ENCODE measurements at regions not wholly inside any gene's neighbourhood (a gene's known extent, or its start where the extent isn't known, plus 50 kb on each side); places are given as distances from the start of the nearest gene placed in this dataset.

DNA sequence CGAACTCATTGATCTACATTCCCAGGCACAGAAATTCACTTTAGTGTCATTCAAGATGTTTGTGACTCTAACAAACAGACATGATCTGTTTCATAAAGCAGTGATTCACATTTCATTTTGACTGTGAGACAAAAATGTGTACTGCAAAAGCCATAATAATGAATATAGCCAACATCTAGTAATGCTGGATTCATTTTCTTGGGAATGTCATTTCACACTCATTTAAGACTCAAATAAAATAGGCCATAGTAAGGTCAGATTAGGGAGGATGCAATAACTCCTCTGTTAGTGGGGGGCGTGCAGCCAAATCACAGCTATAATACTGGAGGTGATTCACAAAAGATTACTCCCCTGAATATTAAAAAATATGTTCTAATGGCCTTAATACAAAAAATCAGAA lies 566.6 kb upstream of the ZWINT start:
- no peak overlapping the region for H3K27ac Mint-ChIP-seq
- H3K36me3 ChIP-seq (ENCODE audit: insufficient read depth), result no peaks in the 10 kb centered on the region; the same call in 1 of the 2 replicates
- TF ChIP-seq EZH2 (IDR thresholded peaks at IDR 0.05; ENCODE audit: low read depth, unreplicated experiment) (no peak), EZH2phosphoT487 (IDR thresholded peaks at IDR 0.05; ENCODE audit: unreplicated experiment) (no peak), CREB1 (CRISPR knock-in tag; IDR thresholded peaks at IDR 0.05; ENCODE audit: low read depth) (no peak)
- TF ChIP-seq, protein P1, sequence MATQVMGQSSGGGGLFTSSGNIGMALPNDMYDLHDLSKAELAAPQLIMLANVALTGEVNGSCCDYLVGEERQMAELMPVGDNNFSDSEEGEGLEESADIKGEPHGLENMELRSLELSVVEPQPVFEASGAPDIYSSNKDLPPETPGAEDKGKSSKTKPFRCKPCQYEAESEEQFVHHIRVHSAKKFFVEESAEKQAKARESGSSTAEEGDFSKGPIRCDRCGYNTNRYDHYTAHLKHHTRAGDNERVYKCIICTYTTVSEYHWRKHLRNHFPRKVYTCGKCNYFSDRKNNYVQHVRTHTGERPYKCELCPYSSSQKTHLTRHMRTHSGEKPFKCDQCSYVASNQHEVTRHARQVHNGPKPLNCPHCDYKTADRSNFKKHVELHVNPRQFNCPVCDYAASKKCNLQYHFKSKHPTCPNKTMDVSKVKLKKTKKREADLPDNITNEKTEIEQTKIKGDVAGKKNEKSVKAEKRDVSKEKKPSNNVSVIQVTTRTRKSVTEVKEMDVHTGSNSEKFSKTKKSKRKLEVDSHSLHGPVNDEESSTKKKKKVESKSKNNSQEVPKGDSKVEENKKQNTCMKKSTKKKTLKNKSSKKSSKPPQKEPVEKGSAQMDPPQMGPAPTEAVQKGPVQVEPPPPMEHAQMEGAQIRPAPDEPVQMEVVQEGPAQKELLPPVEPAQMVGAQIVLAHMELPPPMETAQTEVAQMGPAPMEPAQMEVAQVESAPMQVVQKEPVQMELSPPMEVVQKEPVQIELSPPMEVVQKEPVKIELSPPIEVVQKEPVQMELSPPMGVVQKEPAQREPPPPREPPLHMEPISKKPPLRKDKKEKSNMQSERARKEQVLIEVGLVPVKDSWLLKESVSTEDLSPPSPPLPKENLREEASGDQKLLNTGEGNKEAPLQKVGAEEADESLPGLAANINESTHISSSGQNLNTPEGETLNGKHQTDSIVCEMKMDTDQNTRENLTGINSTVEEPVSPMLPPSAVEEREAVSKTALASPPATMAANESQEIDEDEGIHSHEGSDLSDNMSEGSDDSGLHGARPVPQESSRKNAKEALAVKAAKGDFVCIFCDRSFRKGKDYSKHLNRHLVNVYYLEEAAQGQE (IDR thresholded peaks at IDR 0.05; ENCODE audit: unreplicated experiment), result no peak
- TF ChIP-seq, protein P2, sequence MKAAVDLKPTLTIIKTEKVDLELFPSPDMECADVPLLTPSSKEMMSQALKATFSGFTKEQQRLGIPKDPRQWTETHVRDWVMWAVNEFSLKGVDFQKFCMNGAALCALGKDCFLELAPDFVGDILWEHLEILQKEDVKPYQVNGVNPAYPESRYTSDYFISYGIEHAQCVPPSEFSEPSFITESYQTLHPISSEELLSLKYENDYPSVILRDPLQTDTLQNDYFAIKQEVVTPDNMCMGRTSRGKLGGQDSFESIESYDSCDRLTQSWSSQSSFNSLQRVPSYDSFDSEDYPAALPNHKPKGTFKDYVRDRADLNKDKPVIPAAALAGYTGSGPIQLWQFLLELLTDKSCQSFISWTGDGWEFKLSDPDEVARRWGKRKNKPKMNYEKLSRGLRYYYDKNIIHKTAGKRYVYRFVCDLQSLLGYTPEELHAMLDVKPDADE (IDR thresholded peaks at IDR 0.05), result no peak
- TF ChIP-seq, protein P3, sequence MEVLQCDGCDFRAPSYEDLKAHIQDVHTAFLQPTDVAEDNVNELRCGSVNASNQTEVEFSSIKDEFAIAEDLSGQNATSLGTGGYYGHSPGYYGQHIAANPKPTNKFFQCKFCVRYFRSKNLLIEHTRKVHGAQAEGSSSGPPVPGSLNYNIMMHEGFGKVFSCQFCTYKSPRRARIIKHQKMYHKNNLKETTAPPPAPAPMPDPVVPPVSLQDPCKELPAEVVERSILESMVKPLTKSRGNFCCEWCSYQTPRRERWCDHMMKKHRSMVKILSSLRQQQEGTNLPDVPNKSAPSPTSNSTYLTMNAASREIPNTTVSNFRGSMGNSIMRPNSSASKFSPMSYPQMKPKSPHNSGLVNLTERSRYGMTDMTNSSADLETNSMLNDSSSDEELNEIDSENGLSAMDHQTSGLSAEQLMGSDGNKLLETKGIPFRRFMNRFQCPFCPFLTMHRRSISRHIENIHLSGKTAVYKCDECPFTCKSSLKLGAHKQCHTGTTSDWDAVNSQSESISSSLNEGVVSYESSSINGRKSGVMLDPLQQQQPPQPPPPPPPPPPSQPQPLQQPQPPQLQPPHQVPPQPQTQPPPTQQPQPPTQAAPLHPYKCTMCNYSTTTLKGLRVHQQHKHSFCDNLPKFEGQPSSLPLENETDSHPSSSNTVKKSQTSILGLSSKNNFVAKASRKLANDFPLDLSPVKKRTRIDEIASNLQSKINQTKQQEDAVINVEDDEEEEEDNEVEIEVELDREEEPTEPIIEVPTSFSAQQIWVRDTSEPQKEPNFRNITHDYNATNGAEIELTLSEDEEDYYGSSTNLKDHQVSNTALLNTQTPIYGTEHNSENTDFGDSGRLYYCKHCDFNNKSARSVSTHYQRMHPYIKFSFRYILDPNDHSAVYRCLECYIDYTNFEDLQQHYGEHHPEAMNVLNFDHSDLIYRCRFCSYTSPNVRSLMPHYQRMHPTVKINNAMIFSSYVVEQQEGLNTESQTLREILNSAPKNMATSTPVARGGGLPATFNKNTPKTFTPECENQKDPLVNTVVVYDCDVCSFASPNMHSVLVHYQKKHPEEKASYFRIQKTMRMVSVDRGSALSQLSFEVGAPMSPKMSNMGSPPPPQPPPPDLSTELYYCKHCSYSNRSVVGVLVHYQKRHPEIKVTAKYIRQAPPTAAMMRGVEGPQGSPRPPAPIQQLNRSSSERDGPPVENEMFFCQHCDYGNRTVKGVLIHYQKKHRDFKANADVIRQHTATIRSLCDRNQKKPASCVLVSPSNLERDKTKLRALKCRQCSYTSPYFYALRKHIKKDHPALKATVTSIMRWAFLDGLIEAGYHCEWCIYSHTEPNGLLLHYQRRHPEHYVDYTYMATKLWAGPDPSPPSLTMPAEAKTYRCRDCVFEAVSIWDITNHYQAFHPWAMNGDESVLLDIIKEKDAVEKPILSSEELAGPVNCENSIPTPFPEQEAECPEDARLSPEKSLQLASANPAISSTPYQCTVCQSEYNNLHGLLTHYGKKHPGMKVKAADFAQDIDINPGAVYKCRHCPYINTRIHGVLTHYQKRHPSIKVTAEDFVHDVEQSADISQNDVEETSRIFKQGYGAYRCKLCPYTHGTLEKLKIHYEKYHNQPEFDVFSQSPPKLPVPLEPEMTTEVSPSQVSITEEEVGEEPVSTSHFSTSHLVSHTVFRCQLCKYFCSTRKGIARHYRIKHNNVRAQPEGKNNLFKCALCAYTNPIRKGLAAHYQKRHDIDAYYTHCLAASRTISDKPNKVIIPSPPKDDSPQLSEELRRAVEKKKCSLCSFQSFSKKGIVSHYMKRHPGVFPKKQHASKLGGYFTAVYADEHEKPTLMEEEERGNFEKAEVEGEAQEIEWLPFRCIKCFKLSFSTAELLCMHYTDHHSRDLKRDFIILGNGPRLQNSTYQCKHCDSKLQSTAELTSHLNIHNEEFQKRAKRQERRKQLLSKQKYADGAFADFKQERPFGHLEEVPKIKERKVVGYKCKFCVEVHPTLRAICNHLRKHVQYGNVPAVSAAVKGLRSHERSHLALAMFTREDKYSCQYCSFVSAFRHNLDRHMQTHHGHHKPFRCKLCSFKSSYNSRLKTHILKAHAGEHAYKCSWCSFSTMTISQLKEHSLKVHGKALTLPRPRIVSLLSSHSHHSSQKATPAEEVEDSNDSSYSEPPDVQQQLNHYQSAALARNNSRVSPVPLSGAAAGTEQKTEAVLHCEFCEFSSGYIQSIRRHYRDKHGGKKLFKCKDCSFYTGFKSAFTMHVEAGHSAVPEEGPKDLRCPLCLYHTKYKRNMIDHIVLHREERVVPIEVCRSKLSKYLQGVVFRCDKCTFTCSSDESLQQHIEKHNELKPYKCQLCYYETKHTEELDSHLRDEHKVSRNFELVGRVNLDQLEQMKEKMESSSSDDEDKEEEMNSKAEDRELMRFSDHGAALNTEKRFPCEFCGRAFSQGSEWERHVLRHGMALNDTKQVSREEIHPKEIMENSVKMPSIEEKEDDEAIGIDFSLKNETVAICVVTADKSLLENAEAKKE (CRISPR knock-in tag; IDR thresholded peaks at IDR 0.05), result no peak
- peaks cover 18% of the 10 kb centered on the region for H3K9me3 Mint-ChIP-seq
- no peak overlapping the region for H3K4me2 ChIP-seq
- DNase-seq (ENCODE audit: low spot score), result no peak
- no peak for ATAC-seq
- no peaks in the 10 kb centered on the region for H4K20me1 ChIP-seq (replicated peaks; ENCODE audit: insufficient read depth)
- no peaks in the 10 kb centered on the region for H3K27me3 ChIP-seq (ENCODE audit: insufficient read depth)
- no peak overlapping the region for H3K4me3 ChIP-seq
- H3K79me2 ChIP-seq (replicated peaks; ENCODE audit: insufficient read depth), result no peaks in the 10 kb centered on the region
- H3K4me1 ChIP-seq (ENCODE audit: insufficient read depth), result no peaks in the 10 kb centered on the region
- H3K36me3 Mint-ChIP-seq (ENCODE audit: low read depth), result peaks cover 6% of the 10 kb centered on the region; the same call in 1 of the 3 replicates
- no peaks in the 10 kb centered on the region for H3K27me3 Mint-ChIP-seq (ENCODE audit: insufficient read depth, low read depth, poor library complexity)
- H3F3A ChIP-seq (replicated peaks; ENCODE audit: low read depth), result no peaks in the 10 kb centered on the region
- no peak overlapping the region for H3K4me3 Mint-ChIP-seq
- no peak overlapping the region for H3K27ac ChIP-seq (ENCODE audit: low read depth)
- no peak overlapping the region for H2AFZ ChIP-seq
- no peaks in the 10 kb centered on the region; the same call in 2 of the 3 replicates for H3K4me1 Mint-ChIP-seq
- no peaks in the 10 kb centered on the region for H3K9me2 ChIP-seq (ENCODE audit: insufficient read depth)
